Body of pancreas (tissue), 4 donors: ENCODE measurements at regions not wholly inside any gene's neighbourhood (a gene's known extent, or its start where the extent isn't known, plus 50 kb on each side); places are given as distances from the start of the nearest gene placed in this dataset.
"Not testable (repeated sequence)": the region's sequence is repeated elsewhere in the genome, so short reads cannot be mapped to it uniquely, and the experiment has no call there.

Source experiments
- ATAC-seq: fragments of 150-250 bp; one replicate; pipeline ENCODE4 v1.9.1; 2016
- DNase-seq, 4 donors: peaks; one replicate each; pipeline ENCODE4 v3.0.0-alpha.2; 2019
- H3K27ac ChIP-seq, 4 donors: fragments of 200-600 bp; sonication (generic); 1 replicate in 3 of 4; 2 replicates in 1 of 4; pipeline versions ENCODE4 v1.5.1 to v1.6.1; 2016 to 2019; ENCODE audit warnings: mild to moderate bottlenecking in 1 of 4, mixed read lengths in 1 of 4, moderate library complexity in 1 of 4
- H3K27me3 ChIP-seq, 2 donors: fragments of 200-600 bp; sonication (generic); one replicate each; pipeline ENCODE4 v1.6.0; 2016; ENCODE audit warnings: mild to moderate bottlenecking in 1 of 2
- H3K36me3 ChIP-seq, 2 donors: fragments of 200-600 bp; sonication (generic); replicated peaks in 1 of 2; 2 replicates each; pipeline ENCODE4 v1.5.1; 2016; ENCODE audit warnings: low read depth in 2 of 2; ENCODE audit not compliant: insufficient read depth in 1 of 2
- H3K4me1 ChIP-seq: fragments of 200-600 bp; sonication (generic); one replicate; pipeline ENCODE4 v1.6.0; 2016
- H3K4me3 ChIP-seq, 2 donors: fragments of 200-600 bp; sonication (generic); 1 replicate in 1 of 2; 2 replicates in 1 of 2; pipeline ENCODE4 v1.5.1; 2016 to 2019
- H3K9me3 ChIP-seq, 3 donors: fragments of 200-600 bp; sonication (generic); 1 replicate in 2 of 3; 2 replicates in 1 of 3; pipeline ENCODE4 v1.5.1; 2016
- CTCF ChIP-seq, 7 experiments: fragments of 450-650 bp in 4 of 7; fragments of 200-600 bp in 3 of 7; sonication (generic) in 3 of 7; IDR thresholded peaks; one replicate each; pipeline ENCODE4 v1.5.1; 2016 to 2019; ENCODE audit warnings: antibody characterized with exemption in 7 of 7
- POLR2A ChIP-seq, 3 donors: fragments of 450-650 bp; IDR thresholded peaks; one replicate each; pipeline ENCODE4 v1.6.1; 2016; ENCODE audit warnings: antibody characterized with exemption in 3 of 3, mild to moderate bottlenecking in 2 of 3
- WGBS, 2 donors: methylation state at CpG; one replicate each; pipeline ENCODE4 v1.1.5; 2017; 5-methylcytosine and 5-hydroxymethylcytosine counted together
- intact Hi-C: fragments of 100-400 bp; cut with DNase I; formaldehyde crosslinking; loops from one replicate; pipeline ENCODE4 v1.15.1; 2023

- H3K4me3 ChIP-seq, H3K9me3 ChIP-seq, intact Hi-C loops, DNase-seq, H3K36me3 ChIP-seq, H3K27me3 ChIP-seq, H3K27ac ChIP-seq, ATAC-seq: not testable (repeated sequence)
- H3K4me1 ChIP-seq = peaks cover 11% of the 10 kb centered on the region
- 58 to 80% methylated on average over 5 of the region's 5 CpGs for WGBS, 2 donors
Measured at GRCh38 chr15:31647337-31647826, 320.7 kb downstream of the KLF13 start.

GRCh38 chr15:31649634-31650033 lies 323.0 kb downstream of the KLF13 start:
- 63 to 70% methylated on average over 3 to 7 of the region's 7 CpGs for WGBS, 2 donors
- DNase-seq, H3K4me1 ChIP-seq, intact Hi-C loops, H3K27me3 ChIP-seq, ATAC-seq, H3K27ac ChIP-seq, H3K4me3 ChIP-seq, H3K36me3 ChIP-seq, H3K9me3 ChIP-seq: not testable (repeated sequence)

- H3K4me1 ChIP-seq, intact Hi-C loops, H3K27ac ChIP-seq, H3K27me3 ChIP-seq, H3K9me3 ChIP-seq, H3K36me3 ChIP-seq, H3K4me3 ChIP-seq: not testable (repeated sequence)
- WGBS, 2 donors = 0% methylated on average over 1 of the region's 6 CpGs; no CpG with 5 or more reads in 1 of the 2 donors
- ATAC-seq = peak; percentile 69
- TF ChIP-seq CTCF (IDR thresholded peaks at IDR 0.05) = peak in 2 of 7 experiments; percentile 26 to 36
- peak; percentile 59 to 76 (median 66) for DNase-seq
Measured at GRCh38 chr15:31650055-31650701, 323.5 kb downstream of the KLF13 start.

GRCh38 chr15:31656915-31657314 lies 330.3 kb downstream of the KLF13 start:
- H3K4me1 ChIP-seq, H3K9me3 ChIP-seq, H3K27me3 ChIP-seq, intact Hi-C loops, H3K4me3 ChIP-seq, DNase-seq, H3K27ac ChIP-seq, H3K36me3 ChIP-seq, ATAC-seq: not testable (repeated sequence)
- 89 to 93% methylated on average over 8 of the region's 8 CpGs for WGBS, 2 donors

GRCh38 chr15:31660816-31661215 lies 334.2 kb downstream of the KLF13 start:
- ATAC-seq = no peak
- H3K27ac ChIP-seq = no peak overlapping the region
- no peaks in the 10 kb centered on the region for H3K36me3 ChIP-seq
- intact Hi-C loops = no loop called here
- TF ChIP-seq POLR2A (IDR thresholded peaks at IDR 0.05) = no peak
- no peak for TF ChIP-seq CTCF (IDR thresholded peaks at IDR 0.05)
- H3K4me3 ChIP-seq = no peak overlapping the region
- no peak for DNase-seq
- H3K4me1 ChIP-seq = no peaks in the 10 kb centered on the region
- H3K27me3 ChIP-seq = no peaks in the 10 kb centered on the region
- 76 to 90% methylated on average over 2 to 4 of the region's 4 CpGs for WGBS, 2 donors
- H3K9me3 ChIP-seq = no peaks in the 10 kb centered on the region

GRCh38 chr15:31665732-31666131 lies 339.1 kb downstream of the KLF13 start:
- ATAC-seq = not testable (repeated sequence)

GRCh38 chr15:31669158-31669908 lies 342.7 kb downstream of the KLF13 start:
- WGBS, 2 donors = 83 to 97% methylated on average over 7 to 10 of the region's 11 CpGs
- DNase-seq, H3K36me3 ChIP-seq, H3K4me1 ChIP-seq, H3K27ac ChIP-seq, H3K9me3 ChIP-seq, ATAC-seq, H3K4me3 ChIP-seq, intact Hi-C loops, H3K27me3 ChIP-seq: not testable (repeated sequence)

More at GRCh38 chr15:31665732-31666131, 339.1 kb downstream of the KLF13 start:
- intact Hi-C loops, H3K9me3 ChIP-seq, DNase-seq, H3K27me3 ChIP-seq, H3K4me1 ChIP-seq, H3K36me3 ChIP-seq, H3K4me3 ChIP-seq, H3K27ac ChIP-seq: not testable (repeated sequence)
- 95 to 98% methylated on average over 8 of the region's 8 CpGs for WGBS, 2 donors

- H3K27ac ChIP-seq, H3K9me3 ChIP-seq, intact Hi-C loops, ATAC-seq, H3K36me3 ChIP-seq, H3K4me3 ChIP-seq, H3K4me1 ChIP-seq, H3K27me3 ChIP-seq, DNase-seq: not testable (repeated sequence)
- 87 to 88% methylated on average over 3 of the region's 3 CpGs for WGBS, 2 donors
Measured at GRCh38 chr15:31673263-31673662, 346.6 kb downstream of the KLF13 start.

- intact Hi-C loops, H3K27ac ChIP-seq, H3K4me1 ChIP-seq, H3K36me3 ChIP-seq, H3K4me3 ChIP-seq, H3K9me3 ChIP-seq, ATAC-seq, H3K27me3 ChIP-seq, DNase-seq: not testable (repeated sequence)
- 79 to 100% methylated on average over 1 of the region's 1 CpG for WGBS, 2 donors
Measured at GRCh38 chr15:31681529-31682259, 348.6 kb upstream of the CHRNA7 start.
